ENCODE measurements at regions not wholly inside any gene's neighbourhood (a gene's known extent, or its start where the extent isn't known, plus 50 kb on each side); places are given as distances from the start of the nearest gene placed in this dataset.

DNA sequence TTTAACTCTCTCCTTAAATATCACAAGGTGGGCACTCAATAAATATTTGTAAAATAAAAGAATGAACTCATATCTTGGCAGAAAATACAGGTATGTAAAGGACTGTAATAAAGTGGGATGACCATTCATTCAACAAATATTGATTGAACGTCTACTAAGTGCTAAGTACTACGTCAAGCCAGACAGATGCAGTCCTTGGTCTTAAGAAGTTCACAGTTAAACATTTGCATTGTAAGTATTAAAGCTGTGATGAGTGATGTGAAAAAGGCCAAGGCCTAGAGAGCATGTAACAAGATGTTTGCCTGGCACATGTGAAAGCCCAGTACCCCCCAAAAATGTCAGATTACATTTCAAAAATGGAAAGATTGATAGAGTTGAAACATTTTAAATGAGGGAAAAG is 130.1 kb upstream of the TMEM170B start:
- TF ChIP-seq, protein P1, sequence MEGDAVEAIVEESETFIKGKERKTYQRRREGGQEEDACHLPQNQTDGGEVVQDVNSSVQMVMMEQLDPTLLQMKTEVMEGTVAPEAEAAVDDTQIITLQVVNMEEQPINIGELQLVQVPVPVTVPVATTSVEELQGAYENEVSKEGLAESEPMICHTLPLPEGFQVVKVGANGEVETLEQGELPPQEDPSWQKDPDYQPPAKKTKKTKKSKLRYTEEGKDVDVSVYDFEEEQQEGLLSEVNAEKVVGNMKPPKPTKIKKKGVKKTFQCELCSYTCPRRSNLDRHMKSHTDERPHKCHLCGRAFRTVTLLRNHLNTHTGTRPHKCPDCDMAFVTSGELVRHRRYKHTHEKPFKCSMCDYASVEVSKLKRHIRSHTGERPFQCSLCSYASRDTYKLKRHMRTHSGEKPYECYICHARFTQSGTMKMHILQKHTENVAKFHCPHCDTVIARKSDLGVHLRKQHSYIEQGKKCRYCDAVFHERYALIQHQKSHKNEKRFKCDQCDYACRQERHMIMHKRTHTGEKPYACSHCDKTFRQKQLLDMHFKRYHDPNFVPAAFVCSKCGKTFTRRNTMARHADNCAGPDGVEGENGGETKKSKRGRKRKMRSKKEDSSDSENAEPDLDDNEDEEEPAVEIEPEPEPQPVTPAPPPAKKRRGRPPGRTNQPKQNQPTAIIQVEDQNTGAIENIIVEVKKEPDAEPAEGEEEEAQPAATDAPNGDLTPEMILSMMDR (IDR thresholded peaks at IDR 0.05; ENCODE audit: borderline replicate concordance, extremely low read depth, low read length, poor library complexity, severe bottlenecking) = no peak
- TF ChIP-seq EZH2 (IDR thresholded peaks at IDR 0.05; ENCODE audit: borderline replicate concordance, low read depth, low read length, severe bottlenecking) = no peak
